H1 (cell line): ENCODE measurements at regions not wholly inside any gene's neighbourhood (a gene's known extent, or its start where the extent isn't known, plus 50 kb on each side); places are given as distances from the start of the nearest gene placed in this dataset.

ENCODE experiments used
- CHD7 ChIP-seq: fragments of 300-600 bp; sonication (generic); IDR thresholded peaks from 2 replicates; pipeline ENCODE4 v1.7.1; 2012; ENCODE audit warnings: low read length, moderate library complexity, mild to moderate bottlenecking, inconsistent platforms; ENCODE audit not compliant: insufficient replicate concordance
- POU5F1 ChIP-seq: IDR thresholded peaks from 2 replicates; pipeline ENCODE4 v1.6.1; 2011; ENCODE audit warnings: low read depth, mild to moderate bottlenecking, low read length, moderate library complexity
- SP1 ChIP-seq: IDR thresholded peaks from 2 replicates; pipeline ENCODE4 v1.6.1; 2011; ENCODE audit warnings: low read depth, low read length
- TEAD4 ChIP-seq: IDR thresholded peaks from 2 replicates; pipeline ENCODE4 v1.6.1; 2012; ENCODE audit warnings: low read depth, low read length, inconsistent platforms, mixed read lengths

GRCh38 chrX:39669668-39670067 is 428.1 kb downstream of the BCOR start (continued):
- TF ChIP-seq CHD7 (no peak), TEAD4 (no peak), POU5F1 (no peak), SP1 (no peak)
